ENCODE measurements at regions not wholly inside any gene's neighbourhood (a gene's known extent, or its start where the extent isn't known, plus 50 kb on each side); places are given as distances from the start of the nearest gene placed in this dataset.

GRCh38 chr5:3311433-3311832 lies 284.2 kb upstream of the IRX1 start:
- no peak for TF ChIP-seq CTCF (IDR thresholded peaks at IDR 0.05)
- no peak for TF ChIP-seq RAD21 (IDR thresholded peaks at IDR 0.05; ENCODE audit: low read length)
- no peak for TF ChIP-seq GABPA (IDR thresholded peaks at IDR 0.05; ENCODE audit: low read depth)
- TF ChIP-seq NFIC (IDR thresholded peaks at IDR 0.05; ENCODE audit: borderline replicate concordance), result no peak
- no peak for TF ChIP-seq MAX (IDR thresholded peaks at IDR 0.05; ENCODE audit: low read depth)
- TF ChIP-seq POLR2AphosphoS5 (IDR thresholded peaks at IDR 0.05; ENCODE audit: low read depth, low read length), result no peak
- no peak for TF ChIP-seq TEAD4 (IDR thresholded peaks at IDR 0.05; ENCODE audit: borderline replicate concordance, insufficient read depth)
- TF ChIP-seq ZBTB33 (IDR thresholded peaks at IDR 0.05; ENCODE audit: borderline replicate concordance, low read depth), result no peak
- no peak for TF ChIP-seq ELF1 (IDR thresholded peaks at IDR 0.05)
- no peak for TF ChIP-seq EP300 (IDR thresholded peaks at IDR 0.05; ENCODE audit: borderline replicate concordance in 1 of 2, low read depth in 1 of 2, low read length in 1 of 2)
- TF ChIP-seq CHD2 (IDR thresholded peaks at IDR 0.05; ENCODE audit: low read length, partially characterized antibody), result no peak
- no peak for TF ChIP-seq EZH2phosphoT487 (IDR thresholded peaks at IDR 0.05; ENCODE audit: borderline replicate concordance, low read depth)
